Endothelial cell of umbilical vein (primary cell): ENCODE measurements at regions not wholly inside any gene's neighbourhood (a gene's known extent, or its start where the extent isn't known, plus 50 kb on each side); places are given as distances from the start of the nearest gene placed in this dataset.

Source experiments
- BruUV-seq: library from RNA; stranded (reverse); fragments of 400-500 nt; replicated peaks from 2 replicates; lab custom pipeline; 2021; lab: Mats Ljungman, UMichigan
- CTCF ChIA-PET: fragments of 300-600, 350-600 bp; sonication (Branson Sonifier 250); formaldehyde crosslinking; loops from one replicate; lab custom pipeline; 2021; ENCODE audit warnings: antibody characterized with exemption, inconsistent platforms; lab: Charles Lee
- POLR2A ChIA-PET: fragments of 300-600, 350-600 bp; sonication (Branson Sonifier 250); formaldehyde crosslinking; loops from one replicate; lab custom pipeline; 2021; ENCODE audit warnings: antibody characterized with exemption, inconsistent platforms; lab: Charles Lee
- DNase-seq: peaks from one replicate; pipeline ENCODE4 v3.0.0-alpha.2; 2011; ENCODE audit warnings: low read depth, low spot score
- FAIRE-seq: peaks from 2 replicates; lab custom pipeline; 2011; peaks lifted over from hg19 to GRCh38; lab: Jason Lieb, UNC
- H2AFZ ChIP-seq: 2 replicates; pipeline ENCODE4 v1.6.0; 2012; ENCODE audit warnings: low read depth, low read length, control low read depth, inconsistent platforms
- H3K27ac ChIP-seq: 2 replicates; pipeline ENCODE4 v1.5.1; 2011; ENCODE audit warnings: low read depth, mild to moderate bottlenecking, control low read depth, low read length, moderate library complexity; ENCODE audit not compliant: insufficient read depth
- H3K27me3 ChIP-seq, 2 experiments: 2 replicates each; pipeline versions ENCODE4 v1.6.0 to v1.6.1; 2011; ENCODE audit warnings: low read length in 2 of 2, mixed read lengths in 1 of 2; ENCODE audit not compliant: control insufficient read depth in 2 of 2, insufficient read depth in 2 of 2
- H3K36me3 ChIP-seq, 2 experiments: 2 replicates in 1 of 2; 3 replicates in 1 of 2; pipeline ENCODE4 v1.5.1; 2011; ENCODE audit warnings: low read length in 2 of 2, mild to moderate bottlenecking in 1 of 2, moderate library complexity in 1 of 2; ENCODE audit not compliant: control insufficient read depth in 2 of 2, insufficient read depth in 2 of 2; ENCODE audit errors: extremely low read depth in 1 of 2
- H3K4me1 ChIP-seq: 3 replicates; pipeline ENCODE4 v1.5.1; 2011; ENCODE audit warnings: mild to moderate bottlenecking, low read length; ENCODE audit not compliant: control insufficient read depth, insufficient read depth; ENCODE audit errors: extremely low read depth
- H3K4me2 ChIP-seq: 2 replicates; pipeline ENCODE4 v1.6.1; 2011; ENCODE audit warnings: low read length, control low read depth, mixed read lengths; ENCODE audit not compliant: insufficient read depth
- H3K4me3 ChIP-seq, 3 experiments: fragments of 200-600 bp in 1 of 3; sonication (generic), shearing (Covaris generic) in 1 of 3; replicated peaks in 1 of 3; 2 replicates each; pipeline ENCODE4 v1.5.1; 2011 to 2016; ENCODE audit warnings: control low read depth in 3 of 3, low read length in 3 of 3, mild to moderate bottlenecking in 2 of 3, inconsistent platforms in 1 of 3, low read depth in 1 of 3, moderate library complexity in 1 of 3; ENCODE audit not compliant: insufficient read depth in 1 of 3
- H3K79me2 ChIP-seq: 2 replicates; pipeline ENCODE4 v1.6.0; 2012; ENCODE audit warnings: low read length, inconsistent platforms; ENCODE audit not compliant: control insufficient read depth, insufficient read depth
- H3K9ac ChIP-seq: replicated peaks from 2 replicates; pipeline ENCODE3; 2011; ENCODE audit warnings: low read length, control low read depth; ENCODE audit not compliant: insufficient read depth; ENCODE audit errors: extremely low read depth
- H3K9me1 ChIP-seq: replicated peaks from 3 replicates; pipeline ENCODE4 v1.6.0; 2011; ENCODE audit warnings: mild to moderate bottlenecking, low read length; ENCODE audit not compliant: control insufficient read depth, insufficient read depth; ENCODE audit errors: extremely low read depth
- H3K9me3 ChIP-seq: replicated peaks from 2 replicates; pipeline ENCODE4 v1.5.1; 2012; ENCODE audit warnings: low read length, inconsistent platforms; ENCODE audit not compliant: control insufficient read depth, insufficient read depth
- H4K20me1 ChIP-seq: replicated peaks from 2 replicates; pipeline ENCODE3; 2011; ENCODE audit warnings: mild to moderate bottlenecking, low read length; ENCODE audit not compliant: control insufficient read depth, insufficient read depth; ENCODE audit errors: extremely low read depth
- GATA2 ChIP-seq: IDR thresholded peaks from 2 replicates; pipeline ENCODE4 v1.7.0; 2011; ENCODE audit warnings: low read depth, mild to moderate bottlenecking, moderate library complexity, mixed read lengths, low read length; ENCODE audit not compliant: insufficient read length, insufficient read depth
- JUN ChIP-seq: IDR thresholded peaks from 2 replicates; pipeline ENCODE4 v1.6.1; 2011; ENCODE audit warnings: borderline replicate concordance, low read depth; ENCODE audit not compliant: insufficient read length, insufficient read depth
- MYC ChIP-seq: IDR thresholded peaks from one replicate; pipeline ENCODE4 v1.6.1; 2011; ENCODE audit warnings: mild to moderate bottlenecking, low read depth, low read length
- POLR2A ChIP-seq: IDR thresholded peaks from 2 replicates; pipeline ENCODE4 v1.6.1; 2012; ENCODE audit warnings: low read depth, mild to moderate bottlenecking, control low read depth, low read length
- POLR2AphosphoS5 ChIP-seq: IDR thresholded peaks from 2 replicates; pipeline ENCODE4 v1.6.1; 2012; ENCODE audit warnings: low read depth, mild to moderate bottlenecking, control low read depth, low read length, moderate library complexity; ENCODE audit not compliant: insufficient read depth
- dilution Hi-C: fragments of 300-500 bp; cut with MboI; formaldehyde crosslinking; loops from one replicate; pipeline ENCODE4 v1.15.0; 2019; ENCODE audit warnings: low sequenced_read_pairs; ENCODE audit not compliant: extremely low pct_ligation_motif_present
- intact Hi-C: fragments of 100-400 bp; cut with micrococcal nuclease; formaldehyde crosslinking; loops from one replicate; pipeline ENCODE4 v1.10.0; 2022

DNA sequence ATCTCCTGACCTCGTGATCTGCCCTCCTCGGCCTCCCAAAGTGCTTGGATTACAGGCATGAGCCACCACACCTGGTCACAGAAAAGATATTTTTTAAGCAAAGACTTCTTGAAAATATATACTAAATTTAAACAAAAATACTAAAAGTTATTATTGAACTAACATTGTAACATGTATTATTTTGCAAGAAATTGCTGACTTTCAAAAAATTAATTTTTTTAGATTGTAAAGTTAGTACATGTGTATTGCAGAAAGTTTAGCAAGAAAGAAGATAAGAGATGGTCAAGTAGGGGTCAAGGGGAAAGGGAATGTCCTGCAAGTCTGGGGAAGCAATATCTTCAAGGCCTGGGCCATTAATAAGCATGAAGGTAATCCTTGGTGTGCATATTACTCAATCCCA is 54.3 kb upstream of the HPGDS start:
- Histone ChIP-seq H4K20me1 (no peaks in the 10 kb centered on the region), H2AFZ (no peak overlapping the region), H3K4me1 (no peaks in the 10 kb centered on the region), H3K4me2 (no peak overlapping the region), H3K36me3 (no peaks in the 10 kb centered on the region), H3K9me3 (no peaks in the 10 kb centered on the region), H3K9ac (no peak overlapping the region), H3K27ac (no peak overlapping the region), H3K4me3 (no peak overlapping the region), H3K9me1 (no peaks in the 10 kb centered on the region), H3K27me3 (no peaks in the 10 kb centered on the region), H3K79me2 (no peaks in the 10 kb centered on the region)
- ChIA-PET POLR2A (no interaction called here), CTCF (no interaction called here)
- dilution Hi-C loops (no loop called here), intact Hi-C loops (loop anchor here (10.0 kb wide), 1 partner anchor 698 kb away; no protein-coding TSS in a partner anchor)
- no peak for TF ChIP-seq GATA2
- no peak for TF ChIP-seq POLR2A
- FAIRE-seq (no peak), DNase-seq (no peak)
- no TSS peak for BruUV-seq

DNA sequence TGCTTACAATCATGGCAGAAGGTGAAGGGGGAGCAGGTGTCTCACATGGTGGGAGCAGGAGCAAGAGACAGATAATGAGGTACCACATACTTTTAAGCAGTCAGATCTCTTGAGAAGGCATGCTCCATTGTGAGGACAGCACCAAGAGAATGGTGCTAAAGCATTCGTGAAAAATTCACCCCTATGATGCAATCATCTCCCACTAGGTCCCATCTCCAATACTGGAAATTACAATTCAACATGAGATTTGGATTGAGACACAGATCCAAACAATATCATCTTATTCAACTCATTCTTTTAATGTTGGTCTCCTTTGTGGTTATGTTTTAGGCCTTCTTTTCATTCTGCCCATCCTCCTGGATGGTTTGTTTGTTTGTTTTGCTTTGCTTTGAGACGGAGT is 54.1 kb upstream of the PDLIM5 start:
- Histone ChIP-seq H3K36me3 (no peaks in the 10 kb centered on the region), H3K9ac (no peak overlapping the region), H3K79me2 (no peaks in the 10 kb centered on the region), H3K9me1 (no peaks in the 10 kb centered on the region), H3K27ac (no peak overlapping the region), H3K4me3 (no peak overlapping the region), H3K9me3 (no peaks in the 10 kb centered on the region), H3K4me2 (no peak overlapping the region), H2AFZ (no peak overlapping the region), H4K20me1 (no peaks in the 10 kb centered on the region), H3K4me1 (no peaks in the 10 kb centered on the region), H3K27me3 (no peaks in the 10 kb centered on the region)
- ChIA-PET POLR2A (no interaction called here), CTCF (no interaction called here)
- DNase-seq = no peak
- intact Hi-C loops = loop anchor here (10.0 kb wide), 1 partner anchor 697 kb away; no protein-coding TSS in a partner anchor
- TF ChIP-seq POLR2AphosphoS5 (no peak), JUN (no peak), POLR2A (no peak), MYC (no peak)
- FAIRE-seq = no peak
- dilution Hi-C loops = no loop called here
- BruUV-seq = no TSS peak
